NCI-H2081 (cell line): ENCODE measurements at regions not wholly inside any gene's neighbourhood (a gene's known extent, or its start where the extent isn't known, plus 50 kb on each side); places are given as distances from the start of the nearest gene placed in this dataset.

Experiments
- DNase-seq, 2 experiments: peaks; one replicate each; lab custom pipeline; 2025; lab: John Stamatoyannopoulos, UW

GRCh38 chrX:155682834-155683233 lies 70.1 kb upstream of the TMLHE start:
- no peak for DNase-seq

GRCh38 chrX:155679715-155680114 lies 67.0 kb upstream of the TMLHE start:
- DNase-seq, result no peak

- no peak for DNase-seq
Observed at GRCh38 chrX:155673338-155673737, 60.6 kb upstream of the TMLHE start.

DNA sequence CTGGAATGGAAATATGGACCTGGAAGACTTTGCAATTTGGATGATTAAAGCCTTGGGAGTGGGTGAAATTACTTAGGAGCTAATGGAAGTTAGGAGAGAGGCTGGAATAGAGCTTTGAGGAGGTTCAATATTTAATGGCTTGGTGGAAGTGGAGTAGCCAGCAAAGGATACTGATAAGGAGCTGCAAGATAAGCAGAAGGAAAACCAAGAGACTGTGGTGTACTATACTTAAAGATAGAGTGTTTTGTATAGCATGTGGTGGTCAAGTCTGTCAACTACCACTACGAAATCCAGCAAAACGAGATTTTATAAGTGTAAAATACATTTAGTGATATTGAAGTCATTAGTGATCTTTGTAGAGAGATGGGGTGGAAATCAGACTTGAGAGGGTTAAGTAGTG lies 54.0 kb upstream of the TMLHE start:
- DNase-seq, result no peak
